Astrocyte of the cerebellum (primary cell): ENCODE measurements at regions not wholly inside any gene's neighbourhood (a gene's known extent, or its start where the extent isn't known, plus 50 kb on each side); places are given as distances from the start of the nearest gene placed in this dataset.

Source experiments
- DNase-seq: peaks from one replicate; pipeline ENCODE4 v3.0.0-alpha.2; 2011; ENCODE audit warnings: low read depth
- H3K4me3 ChIP-seq: 2 replicates; pipeline ENCODE4 v1.5.1; 2011; ENCODE audit warnings: mild to moderate bottlenecking, low read depth, low read length, moderate library complexity
- CTCF ChIP-seq: IDR thresholded peaks from 2 replicates; pipeline ENCODE4 v1.5.1; 2012; ENCODE audit warnings: low read length, low read depth, moderate library complexity, mild to moderate bottlenecking; ENCODE audit errors: missing control alignments
- in situ Hi-C: cut with HindIII; loops from 2 replicates; pipeline ENCODE4 v1.10.0; 2017; ENCODE audit warnings: low sequenced_read_pairs

GRCh38 chr14:62015945-62016344 is 253.7 kb downstream of the SNAPC1 start:
- in situ Hi-C loops, result no loop called here
- no peak overlapping the region for H3K4me3 ChIP-seq
- no peak for TF ChIP-seq CTCF
- DNase-seq, result no peak

- no peak for DNase-seq
- H3K4me3 ChIP-seq, result no peak overlapping the region
- in situ Hi-C loops, result no loop called here
- TF ChIP-seq CTCF, result no peak
Observed at GRCh38 chr14:62017651-62018230, 255.5 kb downstream of the SNAPC1 start.

- in situ Hi-C loops, result no loop called here
- H3K4me3 ChIP-seq, result no peak overlapping the region
- TF ChIP-seq CTCF, result no peak
- DNase-seq, result no peak
Observed at GRCh38 chr14:62018606-62019005, 256.4 kb downstream of the SNAPC1 start.

- DNase-seq, result no peak
- TF ChIP-seq CTCF, result no peak
- no peak overlapping the region for H3K4me3 ChIP-seq
- in situ Hi-C loops, result no loop called here
Observed at GRCh38 chr14:62027958-62028357, 265.7 kb downstream of the SNAPC1 start.

- DNase-seq, result no peak
- in situ Hi-C loops, result no loop called here
- no peak for TF ChIP-seq CTCF
- H3K4me3 ChIP-seq, result no peak overlapping the region
Observed at GRCh38 chr14:62029569-62029924, 267.3 kb downstream of the SNAPC1 start.

- DNase-seq, result no peak
- in situ Hi-C loops, result no loop called here
- H3K4me3 ChIP-seq, result no peak overlapping the region
- no peak for TF ChIP-seq CTCF
Observed at GRCh38 chr14:62030387-62030786, 268.2 kb downstream of the SNAPC1 start.

GRCh38 chr14:62031504-62031903 is 269.3 kb downstream of the SNAPC1 start:
- no peak for DNase-seq
- in situ Hi-C loops, result no loop called here
- TF ChIP-seq CTCF, result no peak
- H3K4me3 ChIP-seq, result no peak overlapping the region
